ENCODE measurements at regions not wholly inside any gene's neighbourhood (a gene's known extent, or its start where the extent isn't known, plus 50 kb on each side); places are given as distances from the start of the nearest gene placed in this dataset.

GRCh38 chr16:79716645-79717332 is 116.3 kb upstream of the MAF start:
- Histone ChIP-seq H3K27me3 (no peaks in the 10 kb centered on the region), H3K36me3 (no peaks in the 10 kb centered on the region), H3K9me3 (no peaks in the 10 kb centered on the region), H3K27ac (no peak overlapping the region), H3K4me3 (no peak overlapping the region), H3K4me1 (peaks cover 0 to 12% (median 10%) of the 10 kb centered on the region in 4 donors)
- 50 to 75% methylated on average over 7 of the region's 7 CpGs for WGBS, 2 donors
- TF ChIP-seq POLR2AphosphoS5 (IDR thresholded peaks at IDR 0.05) (no peak), EP300 (IDR thresholded peaks at IDR 0.05) (no peak), POLR2A (IDR thresholded peaks at IDR 0.05) (no peak), CTCF (IDR thresholded peaks at IDR 0.05) (no peak)
- intact Hi-C loops (cut with DNase I), result no loop called here
- no peak for DNase-seq

- WGBS, 2 donors, result 30 to 62% methylated on average over 4 of the region's 4 CpGs
- H3K27me3 ChIP-seq, result no peaks in the 10 kb centered on the region
- DNase-seq, result no peak
- H3K27ac ChIP-seq, result no peak overlapping the region
- peaks cover 0 to 5% (median 0%) of the 10 kb centered on the region in 4 donors for H3K4me1 ChIP-seq
- intact Hi-C loops (cut with DNase I), result no loop called here
- no peaks in the 10 kb centered on the region for H3K9me3 ChIP-seq
- H3K36me3 ChIP-seq, result no peaks in the 10 kb centered on the region
- TF ChIP-seq CTCF (IDR thresholded peaks at IDR 0.05), result no peak
- TF ChIP-seq POLR2A (IDR thresholded peaks at IDR 0.05), result no peak
- TF ChIP-seq POLR2AphosphoS5 (IDR thresholded peaks at IDR 0.05), result no peak
- TF ChIP-seq EP300 (IDR thresholded peaks at IDR 0.05), result no peak
- H3K4me3 ChIP-seq, result no peak overlapping the region
These were observed 114.5 kb upstream of the MAF start for GRCh38 chr16:79715061-79715460.

- WGBS, 2 donors, result 85 to 89% methylated on average over 1 of the region's 1 CpG
- intact Hi-C loops (cut with DNase I), result no loop called here
- no peak for DNase-seq
- H3K27ac ChIP-seq, result no peak overlapping the region
- H3K4me1 ChIP-seq, result peaks cover 0 to 5% (median 0%) of the 10 kb centered on the region in 4 donors
- no peak overlapping the region for H3K4me3 ChIP-seq
- H3K9me3 ChIP-seq, result no peaks in the 10 kb centered on the region
- no peak for TF ChIP-seq POLR2A (IDR thresholded peaks at IDR 0.05)
- no peak for TF ChIP-seq EP300 (IDR thresholded peaks at IDR 0.05)
- H3K27me3 ChIP-seq, result no peaks in the 10 kb centered on the region
- H3K36me3 ChIP-seq, result no peaks in the 10 kb centered on the region
These were observed 113.9 kb upstream of the MAF start for GRCh38 chr16:79714440-79714839.

GRCh38 chr16:79713609-79714309 is 113.2 kb upstream of the MAF start:
- Histone ChIP-seq H3K36me3 (no peaks in the 10 kb centered on the region), H3K27ac (no peak overlapping the region), H3K4me3 (no peak overlapping the region), H3K9me3 (no peaks in the 10 kb centered on the region), H3K27me3 (no peaks in the 10 kb centered on the region), H3K4me1 (peaks cover 0 to 5% (median 0%) of the 10 kb centered on the region in 4 donors)
- TF ChIP-seq EP300 (IDR thresholded peaks at IDR 0.05) (no peak), POLR2A (IDR thresholded peaks at IDR 0.05) (no peak), POLR2AphosphoS5 (IDR thresholded peaks at IDR 0.05) (no peak), CTCF (IDR thresholded peaks at IDR 0.05) (no peak)
- no peak for DNase-seq
- intact Hi-C loops (cut with DNase I), result no loop called here
- 89 to 91% methylated on average over 6 of the region's 6 CpGs for WGBS, 2 donors

GRCh38 chr16:79712276-79712675 is 111.7 kb upstream of the MAF start:
- intact Hi-C loops (cut with DNase I), result no loop called here
- no peak overlapping the region for H3K4me3 ChIP-seq
- no peaks in the 10 kb centered on the region for H3K9me3 ChIP-seq
- H3K27ac ChIP-seq, result no peak overlapping the region
- no peaks in the 10 kb centered on the region for H3K27me3 ChIP-seq
- no peak for DNase-seq
- WGBS, 2 donors, result 20 to 66% methylated on average over 4 of the region's 4 CpGs
- no peaks in the 10 kb centered on the region for H3K36me3 ChIP-seq
- TF ChIP-seq POLR2A (IDR thresholded peaks at IDR 0.05) (no peak), CTCF (IDR thresholded peaks at IDR 0.05) (no peak), EP300 (IDR thresholded peaks at IDR 0.05) (no peak), POLR2AphosphoS5 (IDR thresholded peaks at IDR 0.05) (no peak)
- peaks cover 0 to 6% (median 3%) of the 10 kb centered on the region in 4 donors for H3K4me1 ChIP-seq
